RWPE1 (cell line): ENCODE measurements at regions not wholly inside any gene's neighbourhood (a gene's known extent, or its start where the extent isn't known, plus 50 kb on each side); places are given as distances from the start of the nearest gene placed in this dataset.

Experiments
- CTCF ChIA-PET: fragments of 350-600 bp; sonication (Branson Sonifier 250); formaldehyde crosslinking; extraction: SDS; loops from one replicate; lab custom pipeline; 2021; lab: Yijun Ruan, JAX
- POLR2A ChIA-PET: fragments of 400-600 bp; formaldehyde crosslinking; extraction: SDS; loops from one replicate; lab custom pipeline; 2020; ENCODE audit warnings: antibody characterized with exemption; ENCODE audit not compliant: low non-redundant PET; lab: Yijun Ruan, JAX
- DNase-seq: peaks from one replicate; pipeline ENCODE4 v3.0.0; 2012; ENCODE audit warnings: low spot score
- H3K27ac ChIP-seq: fragments of 450-650 bp; 2 replicates; pipeline ENCODE4 v1.5.1; 2017
- CTCF ChIP-seq: fragments of 450-650 bp; conservative IDR thresholded peaks from 2 replicates; pipeline ENCODE4 v1.5.1; 2017; ENCODE audit warnings: low read depth, mild to moderate bottlenecking

- ChIA-PET POLR2A (no interaction called here), CTCF (no interaction called here)
- DNase-seq, result no peak
- H3K27ac ChIP-seq, result no peak overlapping the region
- no peak for TF ChIP-seq CTCF
Observed at GRCh38 chr11:27786864-27787263, 86.6 kb upstream of the BDNF start.

- no peak for TF ChIP-seq CTCF
Observed at GRCh38 chr11:27786331-27786730, 86.1 kb upstream of the BDNF start.

GRCh38 chr11:27783701-27784355, 83.6 kb upstream of the BDNF start:
- POLR2A ChIA-PET, result no interaction called here
- no peak for TF ChIP-seq CTCF
- CTCF ChIA-PET, result interaction anchor here (0.6 kb wide), 1 partner anchor 538 kb away, joined by 4 read pairs; no protein-coding TSS in a partner anchor
- no peak overlapping the region for H3K27ac ChIP-seq
- DNase-seq, result no peak

More at GRCh38 chr11:27786331-27786730, 86.1 kb upstream of the BDNF start:
- H3K27ac ChIP-seq, result no peak overlapping the region
- ChIA-PET POLR2A (no interaction called here), CTCF (interaction anchor here (0.7 kb wide), 1 partner anchor 85 kb away, joined by 7 read pairs; no protein-coding TSS in a partner anchor)
- no peak for DNase-seq

GRCh38 chr11:27777033-27777432, 76.8 kb upstream of the BDNF start:
- ChIA-PET POLR2A (no interaction called here), CTCF (no interaction called here)
- TF ChIP-seq CTCF, result no peak
- no peak overlapping the region for H3K27ac ChIP-seq
- no peak for DNase-seq

- TF ChIP-seq CTCF, result no peak
- DNase-seq, result no peak
- H3K27ac ChIP-seq, result no peak overlapping the region
- ChIA-PET POLR2A (no interaction called here), CTCF (no interaction called here)
Observed at GRCh38 chr11:27773884-27774283, 73.6 kb upstream of the BDNF start.

- DNase-seq, result no peak
- no peak overlapping the region for H3K27ac ChIP-seq
- CTCF ChIA-PET, result no interaction called here
- no peak for TF ChIP-seq CTCF
- POLR2A ChIA-PET, result no interaction called here
Observed at GRCh38 chr11:27771516-27771915, 71.3 kb upstream of the BDNF start.
